Activated CD8-positive, alpha-beta T cell treated with anti-CD3 and anti-CD28 coated beads, Interleukin-2, amount 10 ng/mL, durations not matched to agents 7 days and 5 days (primary cell): ENCODE measurements at regions not wholly inside any gene's neighbourhood (a gene's known extent, or its start where the extent isn't known, plus 50 kb on each side); places are given as distances from the start of the nearest gene placed in this dataset.

Source experiments
- ATAC-seq: fragments of 150-1000 bp; cut with Tn5 transposase; one replicate; pipeline ENCODE4 v1.10.0; 2021; ENCODE audit warnings: moderate library complexity
- CTCF ChIA-PET: fragments of 350-600 bp; sonication (Branson Sonifier 250); formaldehyde crosslinking; loops from one replicate; lab custom pipeline; 2021; ENCODE audit warnings: antibody characterized with exemption; lab: Charles Lee
- POLR2A ChIA-PET: fragments of 350-600 bp; sonication (Branson Sonifier 250); formaldehyde crosslinking; loops from one replicate; lab custom pipeline; 2021; ENCODE audit warnings: antibody characterized with exemption; lab: Charles Lee
- DNase-seq: peaks from one replicate; pipeline ENCODE4 v3.0.0-alpha.2; 2020
- H3K27ac Mint-ChIP-seq: one replicate; pipeline ENCODE4 v1.8.0; 2021; ENCODE audit warnings: mild to moderate bottlenecking, mixed read lengths
- H3K27me3 Mint-ChIP-seq: one replicate; pipeline ENCODE4 v1.8.0; 2021; ENCODE audit warnings: low read depth, mixed read lengths
- H3K36me3 Mint-ChIP-seq: one replicate; pipeline ENCODE4 v1.8.0; 2021; ENCODE audit warnings: low read depth, mixed read lengths
- H3K4me1 Mint-ChIP-seq: one replicate; pipeline ENCODE4 v1.8.0; 2021; ENCODE audit warnings: low read depth, mixed read lengths
- H3K4me3 Mint-ChIP-seq: one replicate; pipeline ENCODE4 v1.8.0; 2021; ENCODE audit warnings: mild to moderate bottlenecking, mixed read lengths
- H3K9me3 Mint-ChIP-seq: one replicate; pipeline ENCODE4 v1.8.0; 2022; ENCODE audit warnings: mixed read lengths; ENCODE audit not compliant: insufficient read depth

DNA sequence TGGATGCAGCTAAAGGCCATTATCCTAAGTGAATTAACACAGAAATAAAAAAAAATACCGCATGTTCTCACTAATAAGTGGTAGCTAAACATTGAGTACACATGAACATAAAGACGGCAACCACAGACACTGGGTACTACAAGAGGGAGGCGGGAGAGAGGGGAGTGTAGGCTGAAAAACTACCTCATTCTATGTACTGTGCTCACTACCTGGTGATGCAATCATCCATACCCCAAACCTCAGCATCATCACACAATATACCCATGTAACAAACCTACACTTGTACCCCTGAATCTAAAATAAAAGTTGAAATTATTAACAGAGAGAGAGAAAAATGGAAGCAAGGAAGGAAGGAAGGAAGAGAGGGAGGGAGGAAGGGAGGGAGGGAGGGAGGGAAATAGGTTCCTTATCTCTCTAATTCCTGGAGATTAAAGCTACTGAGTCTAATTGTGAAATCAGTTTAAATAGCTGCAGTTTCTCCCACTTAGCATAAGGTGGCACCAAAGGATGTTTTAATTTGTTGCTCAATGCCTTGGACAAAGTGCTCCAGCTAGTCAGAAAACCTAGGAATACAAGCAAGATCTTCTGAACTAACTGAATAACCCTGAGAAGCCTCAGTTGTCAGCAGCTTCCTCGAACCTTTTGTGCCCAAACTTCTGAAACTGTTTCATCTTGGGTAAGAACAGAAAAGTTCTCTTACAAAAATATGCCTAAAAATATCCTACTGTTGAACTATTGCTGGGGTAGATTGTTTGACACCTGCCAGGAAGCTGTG is 79.4 kb upstream of the ATP11B start:
- Mint-ChIP-seq H3K9me3 (no peaks in the 10 kb centered on the region), H3K36me3 (no peaks in the 10 kb centered on the region), H3K4me3 (no peak overlapping the region), H3K27ac (no peak overlapping the region), H3K4me1 (peaks cover 16% of the 10 kb centered on the region), H3K27me3 (peaks cover 2% of the 10 kb centered on the region)
- DNase-seq, result no peak
- POLR2A ChIA-PET, result no interaction called here
- CTCF ChIA-PET, result interaction anchor here (0.6 to 5.3 kb wide), 33 partner anchors 9 to 471 kb away, joined by 3 to 50 read pairs (median 4); partner anchors contain the start of gene ATP11B
- ATAC-seq, result peak; percentile 58

DNA sequence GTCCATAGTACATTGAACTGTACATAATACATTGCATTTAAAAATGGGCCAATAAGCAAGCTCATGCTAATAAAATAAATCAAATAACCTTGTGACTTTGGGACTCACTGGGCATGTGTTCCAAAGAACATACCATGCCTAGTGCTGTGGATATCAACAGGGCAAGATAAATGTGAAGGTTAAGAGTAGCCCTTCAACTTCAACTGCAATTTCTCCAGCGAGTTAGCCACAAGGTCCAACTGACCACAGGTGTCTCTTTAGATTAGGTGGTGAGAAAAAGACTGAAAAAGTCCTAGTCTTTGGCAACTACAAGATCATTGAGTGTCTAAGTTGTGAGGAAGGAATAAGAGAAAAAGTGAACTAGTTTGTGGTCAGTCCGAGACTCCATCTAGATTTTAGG is 78.3 kb upstream of the ATP11B start:
- Mint-ChIP-seq H3K4me1 (peaks cover 16% of the 10 kb centered on the region), H3K36me3 (no peaks in the 10 kb centered on the region), H3K9me3 (no peaks in the 10 kb centered on the region), H3K4me3 (no peak overlapping the region), H3K27ac (no peak overlapping the region), H3K27me3 (peaks cover 2% of the 10 kb centered on the region)
- CTCF ChIA-PET, result interaction anchor here (0.9 to 5.3 kb wide), 20 partner anchors 17 to 408 kb away, joined by 3 to 50 read pairs (median 4); partner anchors contain the start of gene ATP11B
- POLR2A ChIA-PET, result no interaction called here
- DNase-seq (no peak), ATAC-seq (no peak)

DNA sequence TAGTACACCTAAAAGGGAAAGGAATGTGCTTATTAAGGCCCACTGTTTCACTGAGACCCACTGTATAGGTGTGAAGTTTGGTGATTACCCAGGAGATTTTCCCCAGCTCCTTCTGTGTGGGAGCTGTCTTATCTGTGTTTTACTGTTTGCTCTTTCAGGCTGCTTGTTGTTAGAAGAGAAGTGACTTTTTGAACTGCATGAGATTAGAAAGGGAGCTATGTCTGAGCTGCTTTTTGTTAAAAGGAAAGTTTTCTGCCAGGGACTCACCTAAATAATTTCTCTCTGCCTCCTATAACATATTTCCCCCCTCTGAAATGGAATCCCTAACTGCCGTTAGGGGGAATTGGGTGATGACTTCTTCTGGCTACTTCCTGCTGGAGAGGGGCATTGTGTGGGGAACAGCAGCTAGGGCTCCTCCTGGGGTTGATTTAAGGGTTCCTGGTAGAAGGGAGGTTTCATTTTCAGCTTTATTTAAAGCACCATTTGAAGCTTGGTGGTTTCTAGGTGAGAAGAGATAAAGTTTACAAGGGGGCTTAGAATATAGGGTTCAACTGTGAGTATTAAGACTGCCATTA is 77.1 kb upstream of the ATP11B start:
- CTCF ChIA-PET, result interaction anchor here (0.8 to 5.3 kb wide), 8 partner anchors 13 to 669 kb away, joined by 3 to 50 read pairs (median 4); partner anchors contain the start of gene ATP11B
- Mint-ChIP-seq H3K9me3 (no peaks in the 10 kb centered on the region), H3K4me1 (peaks cover 16% of the 10 kb centered on the region), H3K27me3 (peaks cover 2% of the 10 kb centered on the region), H3K27ac (peak overlapping the region; percentile 35), H3K4me3 (no peak overlapping the region), H3K36me3 (no peaks in the 10 kb centered on the region)
- POLR2A ChIA-PET, result interaction anchor here (1.2 kb wide), 1 partner anchor 78 kb away, joined by 5 read pairs; no protein-coding TSS in a partner anchor
- peak; percentile 55 for ATAC-seq
- no peak for DNase-seq

DNA sequence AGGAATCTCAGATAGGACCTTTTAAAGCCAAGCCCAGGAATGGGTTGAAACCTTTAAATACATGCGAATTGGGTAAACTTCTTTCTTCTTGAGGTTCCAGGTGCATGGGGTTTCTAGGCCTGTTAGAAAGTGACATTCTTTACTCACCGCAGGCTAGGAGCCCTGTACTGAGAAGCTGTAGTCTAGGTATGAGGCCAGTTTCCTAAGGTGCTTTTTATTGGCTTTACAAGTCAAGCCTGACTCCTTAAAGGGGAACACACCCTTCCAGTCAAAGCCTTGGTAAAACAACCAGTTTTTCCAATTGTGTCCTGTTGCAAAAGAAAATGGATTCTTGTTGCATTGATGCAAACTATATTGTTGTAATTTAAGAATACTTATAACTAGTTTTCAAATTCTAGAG is 76.1 kb upstream of the ATP11B start:
- Mint-ChIP-seq H3K36me3 (no peaks in the 10 kb centered on the region), H3K27ac (no peak overlapping the region), H3K4me3 (no peak overlapping the region), H3K9me3 (no peaks in the 10 kb centered on the region), H3K27me3 (peaks cover 2% of the 10 kb centered on the region), H3K4me1 (peaks cover 16% of the 10 kb centered on the region)
- POLR2A ChIA-PET, result interaction anchor here (1.2 kb wide), 1 partner anchor 77 kb away, joined by 5 read pairs; no protein-coding TSS in a partner anchor
- CTCF ChIA-PET, result interaction anchor here (1.0 to 5.3 kb wide), 6 partner anchors 14 to 668 kb away, joined by 3 to 50 read pairs (median 4); partner anchors contain the start of gene ATP11B
- DNase-seq (no peak), ATAC-seq (no peak)

DNA sequence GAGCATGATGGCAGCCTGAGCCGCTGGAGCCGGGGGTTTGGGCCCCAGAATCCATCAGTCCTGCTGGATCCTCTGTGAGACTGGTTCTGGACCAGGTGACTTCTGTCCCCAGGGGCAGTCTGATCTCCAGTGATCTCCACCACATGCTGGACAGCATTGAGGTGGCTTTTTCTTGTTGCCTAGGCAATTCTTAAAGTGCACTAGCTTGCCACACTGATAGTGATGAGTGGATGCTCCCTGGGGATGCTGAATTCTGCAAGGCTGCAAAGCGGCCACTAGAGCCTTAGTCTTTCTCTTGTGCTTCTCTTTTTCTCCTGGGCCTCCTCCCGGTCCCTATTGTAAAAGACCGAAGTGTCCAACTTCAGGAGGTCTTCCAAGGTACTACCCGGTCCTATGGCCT is 70.4 kb upstream of the ATP11B start:
- no peak for ATAC-seq
- Mint-ChIP-seq H3K9me3 (no peaks in the 10 kb centered on the region), H3K27ac (no peak overlapping the region), H3K4me3 (no peak overlapping the region), H3K4me1 (no peaks in the 10 kb centered on the region), H3K36me3 (no peaks in the 10 kb centered on the region), H3K27me3 (no peaks in the 10 kb centered on the region)
- DNase-seq, result peak; percentile 13
- CTCF ChIA-PET, result no interaction called here
- POLR2A ChIA-PET, result no interaction called here

DNA sequence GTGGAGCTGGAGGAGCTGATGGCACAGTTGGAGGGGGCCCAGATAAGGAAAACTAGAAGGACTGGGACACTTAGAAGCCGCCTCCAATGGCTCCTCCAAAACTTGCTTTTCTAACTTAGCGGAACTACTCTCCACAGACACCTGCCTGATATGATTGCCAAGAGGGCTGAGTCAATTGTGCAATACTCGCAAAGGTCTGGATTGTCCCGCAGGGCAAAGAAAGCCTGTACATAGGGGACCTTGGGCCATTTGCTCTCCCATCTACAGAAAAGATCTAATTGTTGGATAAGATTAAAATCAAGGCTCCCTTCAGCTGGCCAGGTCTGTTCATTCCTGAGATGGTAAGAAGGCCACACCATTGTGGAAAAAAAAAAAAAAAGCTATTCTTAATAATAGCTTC is 69.7 kb upstream of the ATP11B start:
- Mint-ChIP-seq H3K9me3 (no peaks in the 10 kb centered on the region), H3K27ac (no peak overlapping the region), H3K27me3 (no peaks in the 10 kb centered on the region), H3K4me1 (no peaks in the 10 kb centered on the region), H3K36me3 (no peaks in the 10 kb centered on the region), H3K4me3 (no peak overlapping the region)
- no peak for ATAC-seq
- ChIA-PET POLR2A (no interaction called here), CTCF (no interaction called here)
- no peak for DNase-seq

DNA sequence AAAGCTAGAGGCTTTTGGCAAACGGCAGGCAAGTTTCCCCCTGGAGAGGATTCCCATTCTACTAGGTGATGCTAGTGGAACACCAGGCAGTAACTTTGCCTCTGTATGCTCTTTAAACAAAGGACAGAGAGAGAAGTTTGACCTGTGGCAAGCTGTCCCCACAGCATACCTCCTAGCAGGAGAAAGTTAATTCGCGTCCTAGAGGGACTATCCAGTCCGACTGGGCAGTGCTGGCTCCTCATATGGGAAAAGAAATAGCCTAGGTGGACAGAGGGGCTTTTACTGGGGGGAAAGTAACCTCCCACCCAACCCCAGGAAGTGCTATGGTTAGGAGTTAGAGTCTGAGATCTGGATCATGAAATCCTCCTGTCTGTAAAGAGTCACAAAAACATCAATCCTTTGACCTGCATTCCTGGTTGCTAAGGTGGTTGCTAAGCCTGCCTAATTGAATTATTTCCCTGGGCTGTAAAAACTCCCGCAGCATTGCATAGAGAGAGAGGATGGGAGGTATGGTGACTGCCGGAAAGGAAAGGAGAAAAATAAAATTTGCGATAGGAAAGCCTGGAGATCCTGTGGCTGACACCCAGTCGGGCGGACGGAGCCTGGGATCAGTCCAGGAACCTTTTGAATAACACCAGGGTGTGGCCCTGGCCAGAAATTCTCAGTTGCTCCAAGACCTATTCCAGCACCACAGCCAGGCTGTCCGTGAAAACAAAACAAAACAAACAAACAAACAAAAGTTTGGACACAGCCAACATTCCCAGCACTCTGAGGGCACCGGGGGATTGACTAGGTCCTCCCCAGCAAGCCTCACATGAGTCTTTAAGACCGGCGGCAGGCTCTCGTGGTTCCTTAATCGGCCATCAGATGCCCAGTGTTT is 67.7 kb upstream of the ATP11B start:
- ATAC-seq (no peak), DNase-seq (no peak)
- Mint-ChIP-seq H3K27me3 (peaks cover 3% of the 10 kb centered on the region), H3K9me3 (no peaks in the 10 kb centered on the region), H3K36me3 (no peaks in the 10 kb centered on the region), H3K27ac (no peak overlapping the region), H3K4me1 (peaks cover 10% of the 10 kb centered on the region), H3K4me3 (no peak overlapping the region)
- POLR2A ChIA-PET, result no interaction called here
- CTCF ChIA-PET, result interaction anchor here (1.0 kb wide), 1 partner anchor 13 kb away, joined by 3 read pairs; no protein-coding TSS in a partner anchor

DNA sequence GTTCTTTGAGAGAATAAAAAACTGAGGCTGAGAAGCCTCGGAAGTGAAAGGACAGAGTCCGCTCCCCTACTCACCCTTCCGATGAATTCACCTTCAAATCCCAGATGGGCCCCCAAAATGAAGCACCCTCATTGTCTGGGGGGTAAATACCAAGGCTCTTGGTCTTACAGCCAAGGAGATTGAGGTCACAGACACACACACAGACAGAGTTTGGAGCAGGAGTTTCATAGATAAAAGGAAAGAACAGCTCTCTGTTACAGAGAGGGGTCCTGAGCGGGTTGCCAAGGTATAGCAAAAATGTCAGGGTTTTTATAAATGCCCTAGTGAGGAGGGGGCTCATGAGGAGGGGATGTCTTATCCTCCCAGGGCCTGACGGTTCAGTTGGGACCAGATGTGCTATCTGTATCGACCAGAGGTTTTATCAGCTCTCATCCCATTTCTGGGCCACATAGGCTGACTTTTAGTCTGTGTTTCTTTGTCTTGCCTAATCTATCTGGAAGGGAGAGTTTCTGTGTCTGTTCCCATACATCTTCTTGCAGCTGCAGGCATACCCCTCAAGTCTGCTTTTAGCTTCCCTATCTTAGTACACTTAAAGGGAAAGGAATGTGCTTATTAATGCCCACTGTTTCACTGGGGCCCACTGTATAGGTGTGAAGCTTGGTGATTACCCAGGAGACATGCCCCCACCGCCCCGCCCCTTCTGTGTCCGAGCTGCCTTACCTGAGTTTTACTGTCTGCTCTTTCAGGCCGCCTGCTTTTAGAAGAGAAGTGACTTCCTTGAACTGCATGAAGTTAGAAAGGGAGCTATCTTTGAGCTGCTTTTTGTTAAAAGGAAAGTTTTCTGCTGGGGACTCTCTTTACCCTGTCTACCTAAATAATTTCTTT is 66.8 kb upstream of the ATP11B start:
- CTCF ChIA-PET, result interaction anchor here (1.0 to 1.5 kb wide), 2 partner anchors 14 to 21 kb away, joined by 3 read pairs; no protein-coding TSS in a partner anchor
- H3K4me3 Mint-ChIP-seq, result no peak overlapping the region

DNA sequence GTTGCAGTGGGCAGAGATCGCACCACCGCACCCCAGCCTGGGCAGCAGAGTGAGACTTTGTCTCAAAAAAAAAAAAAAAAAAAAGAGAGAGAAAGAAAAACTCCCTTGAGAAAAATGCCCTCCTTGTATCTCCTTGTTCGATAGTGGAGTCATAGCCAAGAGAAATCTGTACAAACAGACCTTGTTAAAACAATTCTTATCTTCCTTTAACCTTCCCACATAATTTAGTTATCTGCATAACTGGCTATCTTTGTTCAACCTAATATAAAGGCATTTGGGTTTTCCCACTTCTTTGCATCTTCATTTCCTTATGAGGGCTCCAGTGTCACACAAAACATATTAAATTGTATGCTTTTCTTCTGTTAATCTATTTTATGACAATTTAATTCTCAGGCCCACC is 65.1 kb upstream of the ATP11B start:
- no peaks in the 10 kb centered on the region for H3K36me3 Mint-ChIP-seq
- DNase-seq (no peak), ATAC-seq (no peak)
- CTCF ChIA-PET, result interaction anchor here (1.1 kb wide), 1 partner anchor 14 kb away, joined by 3 read pairs; no protein-coding TSS in a partner anchor
- no peaks in the 10 kb centered on the region for H3K9me3 Mint-ChIP-seq
- peaks cover 11% of the 10 kb centered on the region for H3K4me1 Mint-ChIP-seq
- POLR2A ChIA-PET, result no interaction called here
- H3K27me3 Mint-ChIP-seq, result peaks cover 6% of the 10 kb centered on the region
- no peak overlapping the region for H3K4me3 Mint-ChIP-seq
- no peak overlapping the region for H3K27ac Mint-ChIP-seq

More for the DNA sequence above, 66.8 kb upstream of the ATP11B start:
- POLR2A ChIA-PET, result no interaction called here
- Mint-ChIP-seq H3K9me3 (no peaks in the 10 kb centered on the region), H3K27ac (no peak overlapping the region), H3K27me3 (peaks cover 4% of the 10 kb centered on the region), H3K4me1 (peaks cover 11% of the 10 kb centered on the region), H3K36me3 (no peaks in the 10 kb centered on the region)
- ATAC-seq (no peak), DNase-seq (no peak)

DNA sequence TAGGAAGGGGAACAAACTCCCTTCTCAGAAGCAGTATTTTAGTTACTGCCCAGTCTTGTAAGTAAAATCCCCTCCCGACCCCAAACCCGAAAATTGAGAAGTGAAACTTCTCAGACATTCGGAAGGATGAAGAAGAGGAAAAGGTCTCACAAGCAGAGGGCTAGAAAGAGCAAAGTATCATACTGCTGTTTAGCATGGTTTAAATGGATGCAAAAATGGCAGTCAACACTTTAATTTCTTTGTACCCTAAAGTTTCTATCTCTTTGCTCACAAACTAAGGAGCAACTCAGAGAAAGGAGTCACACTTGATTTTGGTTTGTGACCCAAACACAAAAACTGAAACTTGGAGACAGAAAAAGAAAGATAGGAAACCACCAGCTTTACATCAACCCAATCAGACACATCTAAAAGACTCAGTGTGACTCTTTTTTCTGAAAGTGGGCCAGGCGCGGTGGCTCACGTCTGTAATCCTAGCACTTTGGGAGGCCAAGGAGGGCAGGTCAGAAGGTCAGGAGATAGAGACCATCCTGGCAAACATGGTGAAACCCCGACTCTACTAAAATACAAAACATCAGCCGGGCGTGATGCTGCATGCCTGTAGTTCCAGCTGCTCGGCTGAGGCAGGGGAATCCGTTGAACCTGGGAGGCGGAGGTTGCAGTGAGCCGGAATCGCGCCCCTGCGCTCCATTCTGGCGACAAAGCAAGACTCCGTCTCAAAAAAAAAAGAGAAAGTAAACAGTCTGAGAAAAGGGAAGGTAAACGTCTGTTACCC is 63.2 kb upstream of the ATP11B start:
- Mint-ChIP-seq H3K4me1 (peaks cover 11% of the 10 kb centered on the region), H3K36me3 (no peaks in the 10 kb centered on the region), H3K27ac (no peak overlapping the region), H3K9me3 (no peaks in the 10 kb centered on the region), H3K27me3 (peaks cover 6% of the 10 kb centered on the region), H3K4me3 (no peak overlapping the region)
- ATAC-seq (no peak), DNase-seq (peak; percentile 17)
- CTCF ChIA-PET, result no interaction called here
- POLR2A ChIA-PET, result no interaction called here
